ENCODE measurements at regions not wholly inside any gene's neighbourhood (a gene's known extent, or its start where the extent isn't known, plus 50 kb on each side); places are given as distances from the start of the nearest gene placed in this dataset.

DNA sequence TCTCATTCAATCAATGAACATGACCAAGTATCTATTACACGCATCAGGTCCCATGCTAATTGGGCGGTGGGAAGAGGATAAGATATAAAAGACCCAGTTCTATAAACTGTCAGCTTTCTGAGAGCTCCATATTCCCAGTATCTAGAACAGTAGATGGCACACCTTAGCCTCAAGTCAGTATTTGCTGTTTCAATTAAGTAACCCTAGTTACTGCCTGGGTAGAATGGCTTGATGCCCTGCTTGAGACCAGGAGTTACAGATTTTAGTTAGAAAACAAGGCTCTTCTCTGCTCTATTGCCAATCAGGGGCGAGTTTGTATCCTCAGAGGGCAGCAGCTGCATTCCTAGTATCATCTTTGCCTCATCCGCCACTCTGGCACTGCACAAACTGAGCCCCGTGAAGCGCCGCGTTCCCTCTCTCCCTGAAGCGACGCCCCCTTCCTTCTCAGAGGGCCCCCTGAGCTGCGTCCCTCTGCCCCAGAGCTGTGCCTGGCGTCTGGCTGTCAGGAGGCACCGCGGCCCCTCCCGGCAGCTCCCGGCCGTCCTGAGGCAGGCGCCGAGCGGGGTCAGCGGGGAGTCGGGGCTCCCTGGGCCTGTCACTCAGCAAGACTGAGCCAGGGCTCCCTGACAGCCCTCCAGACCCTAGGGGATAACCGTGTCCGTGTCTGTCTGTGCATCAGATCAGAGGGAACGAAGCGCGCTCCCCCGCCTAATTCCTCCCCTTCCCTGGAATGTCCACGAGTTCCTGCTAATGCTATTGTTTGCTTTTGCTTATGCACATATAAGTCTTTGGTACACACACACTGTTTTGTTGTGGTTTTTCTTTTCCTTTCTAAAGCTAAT, 212.4 kb upstream of the TTC29 start:
- no peak overlapping the region for H3K14ac ChIP-seq (ENCODE audit: insufficient read length)
- CTCF ChIA-PET (ENCODE audit: partially characterized antibody) = interaction anchor here (0.6 to 1.7 kb wide), 8 partner anchors 15 to 577 kb away, joined by 3 to 6 read pairs (median 4); no protein-coding TSS in a partner anchor

More for the DNA sequence above, 212.4 kb upstream of the TTC29 start:
- H3K4me1 ChIP-seq (replicated peaks in 1 of 4; ENCODE audit: control insufficient read depth in 3 of 4, insufficient read depth in 4 of 4, low read length in 3 of 4) = no peaks in the 10 kb centered on the region; a peak in 2 of 7 replicates
- no peak for FAIRE-seq
- no peak overlapping the region for H3K27ac ChIP-seq (ENCODE audit: low read depth, low read length)
- no peaks in the 10 kb centered on the region for H3K36me3 ChIP-seq (ENCODE audit: control insufficient read depth in 2 of 4, insufficient read depth in 4 of 4, low read length in 3 of 4)
- DNase-seq (ENCODE audit: low read depth in 1 of 2, low spot score in 2 of 2) = peak in 1 of 2 experiments; percentile 75
- H2AK5ac ChIP-seq (ENCODE audit: low read depth, low read length) = no peak overlapping the region
- no peak overlapping the region for H2BK15ac ChIP-seq (ENCODE audit: low read length)
- no peaks in the 10 kb centered on the region for H3K79me2 ChIP-seq (ENCODE audit: control insufficient read depth in 1 of 2, insufficient read depth in 2 of 2, low read length in 2 of 2)
- H3K23me2 ChIP-seq (ENCODE audit: low read depth, low read length) = peaks cover 4% of the 10 kb centered on the region; the same call in 1 of the 2 replicates
- no peak overlapping the region for H3K23ac ChIP-seq (ENCODE audit: insufficient read length)
- no peak overlapping the region for H2BK20ac ChIP-seq (ENCODE audit: low read length)
- peaks cover 0 to 4% (median 0%) of the 10 kb centered on the region in 4 experiments; a peak in 2 of 7 replicates for H3K27me3 ChIP-seq (replicated peaks in 1 of 4; ENCODE audit: control insufficient read depth in 3 of 4, extremely low read depth in 1 of 4, insufficient read depth in 3 of 4, low read length in 3 of 4)
- H3K79me1 ChIP-seq (ENCODE audit: low read depth, low read length) = no peaks in the 10 kb centered on the region
- H3K4ac ChIP-seq (replicated peaks; ENCODE audit: insufficient read length, low read depth, low read length) = no peak overlapping the region
- POLR2A ChIA-PET (ENCODE audit: partially characterized antibody) = no interaction called here
- H3K4me2 ChIP-seq (ENCODE audit: insufficient read depth in 1 of 2, low read depth in 2 of 2, low read length in 2 of 2) = peak overlapping the region; percentile 70 to 85
- no peak overlapping the region for H4K5ac ChIP-seq (ENCODE audit: insufficient read length, low read depth, low read length)
- peak; percentile 45 for TF ChIP-seq KDM4A (IDR thresholded peaks at IDR 0.05; ENCODE audit: low read depth, low read length, severe bottlenecking)
- peak; percentile 36; the same call in 1 of the 2 replicates for TF ChIP-seq TBP (IDR thresholded peaks at IDR 0.05; ENCODE audit: low read depth, low read length)
- no peak for TF ChIP-seq BACH1 (IDR thresholded peaks at IDR 0.05; ENCODE audit: low read length)
- no peak overlapping the region for H3K9ac ChIP-seq (replicated peaks in 1 of 4; ENCODE audit: extremely low read depth in 1 of 4, low read depth in 3 of 4, low read length in 3 of 4)
- H3K9me3 ChIP-seq (ENCODE audit: insufficient read depth in 2 of 2, low read depth in 1 of 2, low read length in 1 of 2) = no peaks in the 10 kb centered on the region
- H2BK12ac ChIP-seq (ENCODE audit: low read depth, low read length) = no peak overlapping the region
- no peak overlapping the region for H4K91ac ChIP-seq (replicated peaks; ENCODE audit: insufficient read length, low read length)
- 17% methylated on average over 17 of the region's 29 CpGs; no CpG with 5 or more reads in 1 of the 2 experiments for WGBS, 2 experiments (ENCODE audit: extremely low coverage in 1 of 2, insufficient coverage in 1 of 2, insufficient read length in 1 of 2, insufficient replicate concordance in 2 of 2, low coverage in 1 of 2, low lambda C conversion rate in 2 of 2, missing lambda C conversion rate in 1 of 2)
- H2AFZ ChIP-seq (ENCODE audit: low read length) = peak overlapping the region; percentile 99
- no peak overlapping the region for H3K18ac ChIP-seq (ENCODE audit: extremely low read depth, low read length)
- no peak overlapping the region for H2BK120ac ChIP-seq (replicated peaks; ENCODE audit: low read depth, low read length)
- peak overlapping the region; percentile 31 to 54 (median 34); a peak in 7 of 8 replicates for H3K4me3 ChIP-seq (ENCODE audit: extremely low read depth in 1 of 4, insufficient read depth in 2 of 4, low read depth in 3 of 4, low read length in 4 of 4)
- no peak overlapping the region for H3K56ac ChIP-seq (replicated peaks; ENCODE audit: insufficient read length, low read depth, low read length)
- H4K20me1 ChIP-seq (replicated peaks in 1 of 2; ENCODE audit: control insufficient read depth in 1 of 2, insufficient read depth in 2 of 2, low read length in 2 of 2) = no peaks in the 10 kb centered on the region
- no peak overlapping the region for H2BK5ac ChIP-seq (ENCODE audit: low read depth, low read length)
- no peak overlapping the region for H4K8ac ChIP-seq (ENCODE audit: extremely low read depth, insufficient read depth, low read length)
